NT2/D1 (cell line): ENCODE measurements at regions not wholly inside any gene's neighbourhood (a gene's known extent, or its start where the extent isn't known, plus 50 kb on each side); places are given as distances from the start of the nearest gene placed in this dataset.
A peak's percentile ranks its signal among the peaks of the same experiment; 100 is the strongest.

Source experiments
- DNase-seq: peaks from one replicate; pipeline ENCODE4 v3.0.0-alpha.2; 2011; ENCODE audit warnings: low read depth, low spot score
- H3K27me3 ChIP-seq: 2 replicates; pipeline ENCODE4 v1.6.0; 2011; ENCODE audit warnings: mild to moderate bottlenecking; ENCODE audit not compliant: insufficient read length, insufficient read depth
- H3K36me3 ChIP-seq: 2 replicates; pipeline ENCODE4 v1.6.1; 2011; ENCODE audit warnings: mild to moderate bottlenecking, low read length, mixed read lengths; ENCODE audit not compliant: insufficient read depth, insufficient read length
- H3K4me1 ChIP-seq: 2 replicates; pipeline ENCODE4 v1.5.1; 2011; ENCODE audit not compliant: insufficient read depth, insufficient read length
- H3K4me3 ChIP-seq: 2 replicates; pipeline ENCODE4 v1.5.1; 2011; ENCODE audit warnings: low read depth; ENCODE audit not compliant: insufficient read length
- H3K9ac ChIP-seq: 2 replicates; pipeline ENCODE4 v1.6.0; 2011; ENCODE audit warnings: low read depth; ENCODE audit not compliant: insufficient read length
- H3K9me3 ChIP-seq: 2 replicates; pipeline ENCODE4 v1.5.1; 2011; ENCODE audit warnings: mild to moderate bottlenecking, low read length; ENCODE audit not compliant: insufficient read depth
- SUZ12 ChIP-seq: IDR thresholded peaks from 2 replicates; pipeline ENCODE4 v1.6.1; 2011; ENCODE audit not compliant: insufficient read length, insufficient read depth; ENCODE audit errors: extremely low read depth
- YY1 ChIP-seq: IDR thresholded peaks from 2 replicates; pipeline ENCODE4 v1.6.1; 2011; ENCODE audit not compliant: insufficient read length, insufficient read depth
- ZNF274 ChIP-seq: IDR thresholded peaks from 2 replicates; pipeline ENCODE4 v1.6.1; 2011; ENCODE audit warnings: mild to moderate bottlenecking, low read depth, low read length

DNA sequence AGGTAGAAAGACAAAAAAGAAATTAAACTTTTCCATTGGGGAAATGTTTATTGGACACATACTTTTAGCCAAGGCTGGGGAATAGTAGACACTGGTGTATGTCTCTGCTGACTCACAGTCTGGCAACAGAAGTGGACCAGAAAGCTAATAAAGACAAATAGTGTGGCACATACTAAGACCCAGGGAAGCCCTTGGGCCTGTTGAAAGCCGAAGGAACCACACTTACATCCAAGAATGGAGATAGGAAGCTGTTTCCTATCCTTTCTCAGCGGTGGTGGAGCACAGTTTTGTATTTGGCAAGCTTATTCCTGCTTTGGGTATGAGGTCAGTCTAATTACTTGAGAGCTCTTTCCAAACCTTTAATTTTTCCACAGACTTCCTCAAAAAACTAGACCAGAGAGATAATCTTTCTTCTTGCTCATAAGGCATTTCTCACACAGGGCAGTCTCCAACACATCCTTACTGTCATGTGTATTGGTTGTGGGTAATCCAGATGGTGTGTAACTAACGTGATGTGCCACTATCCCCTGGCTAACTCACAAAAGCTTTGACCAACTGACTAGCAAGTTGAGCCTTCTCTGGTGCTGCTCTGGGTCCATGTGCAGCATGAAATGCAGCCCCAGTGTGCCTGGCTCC, 279.1 kb upstream of the IGF1R start:
- no peaks in the 10 kb centered on the region for H3K27me3 ChIP-seq
- H3K36me3 ChIP-seq: no peaks in the 10 kb centered on the region
- H3K4me1 ChIP-seq: no peaks in the 10 kb centered on the region
- H3K4me3 ChIP-seq: no peak overlapping the region
- no peak overlapping the region for H3K9ac ChIP-seq
- no peak for TF ChIP-seq ZNF274
- no peak for TF ChIP-seq SUZ12
- TF ChIP-seq YY1: no peak
- no peaks in the 10 kb centered on the region for H3K9me3 ChIP-seq
- no peak for DNase-seq

- H3K9me3 ChIP-seq: 0 out of 2 replicates have a peak, but pooled peaks cover 13% of the 10 kb centered on the region
- H3K4me3 ChIP-seq: no peak overlapping the region
- H3K4me1 ChIP-seq: no peaks in the 10 kb centered on the region
- no peaks in the 10 kb centered on the region for H3K27me3 ChIP-seq
- no peaks in the 10 kb centered on the region for H3K36me3 ChIP-seq
- H3K9ac ChIP-seq: no peak overlapping the region
- DNase-seq: no peak
- TF ChIP-seq ZNF274: no peak
- no peak for TF ChIP-seq YY1
- TF ChIP-seq SUZ12: no peak
Measured at GRCh38 chr15:98375513-98376340, 272.6 kb upstream of the IGF1R start.

DNA sequence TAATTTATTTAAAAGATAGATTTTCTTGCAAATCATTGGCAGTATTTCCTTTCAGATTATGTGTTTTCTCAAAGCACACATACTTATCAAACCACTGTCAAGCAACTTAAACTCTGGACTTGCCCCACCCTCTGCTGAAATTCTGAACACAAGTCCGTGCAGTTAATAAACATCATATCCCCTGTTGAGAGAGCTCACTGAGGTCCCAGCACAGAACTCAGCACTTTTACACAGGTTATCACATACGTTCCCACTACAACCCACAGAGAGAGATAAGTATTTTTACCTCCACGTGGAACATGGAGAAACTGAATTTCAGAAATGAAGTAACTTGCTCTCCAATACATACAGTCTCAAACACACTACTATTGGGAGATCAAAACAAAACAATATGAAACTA, 267.6 kb upstream of the IGF1R start:
- no peak for TF ChIP-seq YY1
- no peak for TF ChIP-seq SUZ12
- TF ChIP-seq ZNF274: no peak
- Histone ChIP-seq H3K9ac (no peak overlapping the region), H3K27me3 (no peaks in the 10 kb centered on the region), H3K36me3 (no peaks in the 10 kb centered on the region), H3K4me3 (no peak overlapping the region), H3K9me3 (0 out of 2 replicates have a peak, but pooled peaks cover 13% of the 10 kb centered on the region), H3K4me1 (no peaks in the 10 kb centered on the region)
- no peak for DNase-seq

- DNase-seq: no peak
- H3K4me1 ChIP-seq: no peaks in the 10 kb centered on the region
- TF ChIP-seq SUZ12 (no peak), ZNF274 (no peak), YY1 (no peak)
- H3K9me3 ChIP-seq: 0 out of 2 replicates have a peak, but pooled peaks cover 13% of the 10 kb centered on the region
- no peaks in the 10 kb centered on the region for H3K36me3 ChIP-seq
- no peak overlapping the region for H3K9ac ChIP-seq
- H3K4me3 ChIP-seq: no peak overlapping the region
- no peaks in the 10 kb centered on the region for H3K27me3 ChIP-seq
Measured at GRCh38 chr15:98381446-98381845, 266.9 kb upstream of the IGF1R start.

- Histone ChIP-seq H3K9ac (no peak overlapping the region), H3K36me3 (no peaks in the 10 kb centered on the region), H3K4me3 (no peak overlapping the region), H3K4me1 (no peaks in the 10 kb centered on the region), H3K9me3 (0 out of 2 replicates have a peak, but pooled peaks cover 13% of the 10 kb centered on the region), H3K27me3 (no peaks in the 10 kb centered on the region)
- DNase-seq: peak; percentile 27
- TF ChIP-seq YY1 (no peak), ZNF274 (no peak), SUZ12 (no peak)
Measured at GRCh38 chr15:98382139-98382538, 266.2 kb upstream of the IGF1R start.

- Histone ChIP-seq H3K4me1 (no peaks in the 10 kb centered on the region), H3K4me3 (no peak overlapping the region), H3K27me3 (no peaks in the 10 kb centered on the region), H3K9me3 (0 out of 2 replicates have a peak, but pooled peaks cover 10% of the 10 kb centered on the region), H3K9ac (no peak overlapping the region), H3K36me3 (no peaks in the 10 kb centered on the region)
- TF ChIP-seq SUZ12: no peak
- TF ChIP-seq YY1: no peak
- no peak for TF ChIP-seq ZNF274
- no peak for DNase-seq
Measured at GRCh38 chr15:98383571-98383970, 264.8 kb upstream of the IGF1R start.

GRCh38 chr15:98384328-98385029, 263.9 kb upstream of the IGF1R start:
- H3K4me3 ChIP-seq: no peak overlapping the region
- TF ChIP-seq SUZ12: no peak
- TF ChIP-seq YY1: no peak
- no peak for TF ChIP-seq ZNF274
- no peaks in the 10 kb centered on the region for H3K27me3 ChIP-seq
- H3K4me1 ChIP-seq: no peaks in the 10 kb centered on the region
- no peak for DNase-seq
- H3K9ac ChIP-seq: no peak overlapping the region
- H3K9me3 ChIP-seq: 0 out of 2 replicates have a peak, but pooled peaks cover 1% of the 10 kb centered on the region
- no peaks in the 10 kb centered on the region for H3K36me3 ChIP-seq
